Spinal cord (tissue), 9 donors: ENCODE measurements at regions not wholly inside any gene's neighbourhood (a gene's known extent, or its start where the extent isn't known, plus 50 kb on each side); places are given as distances from the start of the nearest gene placed in this dataset.

Experiments
- DNase-seq, 6 donors: peaks; one replicate each; pipeline versions ENCODE4 v3.0.0 to v3.0.0-alpha.2; 2013 to 2015; ENCODE audit warnings: low spot score in 6 of 6, low read depth in 4 of 6
- H3K27ac ChIP-seq: one replicate; pipeline ENCODE4 v1.5.1; 2013; ENCODE audit warnings: low read depth, low read length, control low read depth
- H3K27me3 ChIP-seq: one replicate; pipeline ENCODE4 v1.6.1; 2013; ENCODE audit warnings: low read length; ENCODE audit not compliant: control insufficient read depth, insufficient read depth
- H3K36me3 ChIP-seq: one replicate; pipeline ENCODE4 v1.6.1; 2013; ENCODE audit warnings: low read length; ENCODE audit not compliant: control insufficient read depth, insufficient read depth
- H3K4me1 ChIP-seq: one replicate; pipeline ENCODE4 v1.6.1; 2013; ENCODE audit warnings: low read length; ENCODE audit not compliant: control insufficient read depth, insufficient read depth
- H3K4me3 ChIP-seq: one replicate; pipeline ENCODE4 v1.5.1; 2013; ENCODE audit warnings: low read depth, low read length, control low read depth
- H3K9me3 ChIP-seq: one replicate; pipeline ENCODE4 v1.6.1; 2013; ENCODE audit warnings: low read length; ENCODE audit not compliant: control insufficient read depth, insufficient read depth
- whole genome bisulfite sequencing: methylation state at CpG from one replicate; pipeline ENCODE4 v1.1.5; 2013; ENCODE audit warnings: missing lambda C conversion rate; ENCODE audit not compliant: insufficient coverage; 5-methylcytosine and 5-hydroxymethylcytosine counted together
- donor health status: healthy.

DNA sequence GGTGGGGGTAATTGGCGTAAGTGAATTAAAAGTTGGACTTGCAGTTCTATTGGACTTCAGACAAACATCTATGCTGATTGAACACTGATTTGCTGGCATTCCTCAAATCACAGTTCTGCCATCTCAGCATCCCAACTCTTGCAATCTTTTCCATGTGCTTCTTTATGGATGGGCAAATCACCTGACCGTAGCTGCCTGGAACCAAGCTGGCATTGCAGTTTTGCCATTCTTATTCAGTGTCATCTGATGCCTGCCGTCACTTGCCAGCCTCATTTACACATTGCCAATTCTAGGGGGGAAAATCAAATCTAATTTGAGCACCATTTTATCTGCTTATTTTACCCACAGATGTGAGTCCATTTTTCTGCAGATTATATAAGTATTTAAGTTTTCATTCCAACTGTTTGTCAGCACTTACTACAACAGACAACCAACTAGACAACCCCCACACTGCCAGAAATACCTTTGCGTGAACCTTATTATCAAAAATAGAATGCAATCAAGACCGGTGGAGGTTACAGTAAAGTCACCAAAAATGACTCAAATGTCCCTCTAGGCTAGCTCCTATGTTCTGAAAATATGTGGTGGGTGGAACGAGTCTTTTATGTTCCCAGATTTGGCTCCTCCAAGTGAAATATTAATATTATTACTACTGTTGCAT lies 172.3 kb upstream of the CTBP2 start:
- 78% methylated on average over 3 of the region's 6 CpGs for WGBS
- Histone ChIP-seq H3K36me3 (no peaks in the 10 kb centered on the region), H3K9me3 (no peaks in the 10 kb centered on the region), H3K27me3 (no peaks in the 10 kb centered on the region), H3K27ac (no peak overlapping the region), H3K4me1 (no peaks in the 10 kb centered on the region), H3K4me3 (no peak overlapping the region)
- DNase-seq: peak in 1 of 6 donors; percentile 31

DNA sequence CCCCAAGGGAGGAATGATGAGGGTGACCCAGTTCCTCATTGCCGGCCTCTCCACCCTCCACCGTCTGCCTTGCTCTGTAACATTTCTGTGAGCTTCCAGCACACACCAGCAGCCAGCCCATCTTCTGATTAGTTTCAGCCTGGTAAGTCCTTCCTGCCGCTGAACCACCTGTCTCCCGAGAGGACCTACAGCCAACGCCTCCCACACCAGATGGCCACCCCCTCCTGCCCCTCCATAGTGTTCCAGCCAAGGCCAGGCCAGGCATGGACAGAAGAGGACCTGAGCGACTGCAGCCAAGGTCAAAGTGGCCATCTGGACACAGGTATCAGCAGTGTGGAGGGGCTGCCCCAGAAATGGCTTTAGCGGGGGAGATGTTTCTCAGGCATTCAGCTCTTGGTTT lies 170.7 kb upstream of the CTBP2 start:
- Histone ChIP-seq H3K4me3 (no peak overlapping the region), H3K27ac (no peak overlapping the region), H3K4me1 (no peaks in the 10 kb centered on the region), H3K27me3 (no peaks in the 10 kb centered on the region), H3K9me3 (no peaks in the 10 kb centered on the region), H3K36me3 (no peaks in the 10 kb centered on the region)
- 96% methylated on average over 7 of the region's 7 CpGs for WGBS
- DNase-seq: no peak

GRCh38 chr10:125329056-125329455 lies 168.7 kb upstream of the CTBP2 start:
- no peak for DNase-seq
- no peak overlapping the region for H3K27ac ChIP-seq
- no peak overlapping the region for H3K4me3 ChIP-seq
- H3K9me3 ChIP-seq: no peaks in the 10 kb centered on the region
- H3K36me3 ChIP-seq: no peaks in the 10 kb centered on the region
- no peaks in the 10 kb centered on the region for H3K4me1 ChIP-seq
- WGBS: 86% methylated on average over 6 of the region's 6 CpGs
- no peaks in the 10 kb centered on the region for H3K27me3 ChIP-seq

DNA sequence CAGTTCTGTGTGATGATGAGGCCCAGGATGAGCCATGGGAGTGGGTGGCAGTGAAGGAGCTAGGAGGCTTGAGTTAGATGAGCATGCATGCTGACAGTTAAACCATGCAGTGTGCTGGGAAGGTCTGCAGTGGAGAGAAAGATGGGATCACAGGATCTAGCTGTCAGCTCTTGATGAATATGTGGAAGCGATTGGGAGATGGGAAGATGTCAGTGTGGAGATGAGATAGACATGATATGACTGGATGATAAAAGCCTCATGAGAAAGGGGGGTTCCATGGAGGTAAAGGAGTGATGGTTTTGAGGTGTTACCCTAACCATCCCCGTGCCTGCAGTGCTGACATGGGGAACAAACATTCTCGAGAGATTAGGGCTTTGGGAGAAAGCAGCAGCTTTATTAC lies 165.0 kb upstream of the CTBP2 start:
- H3K4me1 ChIP-seq: no peaks in the 10 kb centered on the region
- WGBS: 56% methylated on average over 2 of the region's 3 CpGs
- no peak for DNase-seq
- H3K9me3 ChIP-seq: no peaks in the 10 kb centered on the region
- H3K4me3 ChIP-seq: no peak overlapping the region
- no peaks in the 10 kb centered on the region for H3K36me3 ChIP-seq
- H3K27ac ChIP-seq: no peak overlapping the region
- H3K27me3 ChIP-seq: no peaks in the 10 kb centered on the region

DNA sequence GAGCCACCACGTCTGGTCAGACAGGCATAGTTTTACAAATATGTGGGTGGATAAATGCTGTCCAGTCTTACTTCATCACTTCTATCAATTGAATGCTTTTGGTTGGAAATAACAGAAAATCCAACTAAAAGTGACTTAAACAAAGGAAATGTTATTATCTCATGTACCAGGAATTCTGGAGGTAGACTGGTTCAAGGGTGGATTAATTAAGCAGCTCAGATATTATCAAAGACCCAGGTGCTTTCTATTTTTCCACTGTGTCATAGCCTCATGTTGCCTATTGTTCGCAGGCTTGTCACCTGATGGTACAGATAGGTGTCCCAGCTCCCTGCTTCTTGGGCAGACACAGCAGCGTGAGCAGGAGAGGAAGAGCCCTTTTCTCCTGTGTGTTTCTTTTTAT lies 156.1 kb upstream of the CTBP2 start:
- Histone ChIP-seq H3K9me3 (peaks cover 1% of the 10 kb centered on the region), H3K36me3 (no peaks in the 10 kb centered on the region), H3K27ac (no peak overlapping the region), H3K4me1 (no peaks in the 10 kb centered on the region), H3K4me3 (no peak overlapping the region), H3K27me3 (no peaks in the 10 kb centered on the region)
- WGBS: 83% methylated on average over 2 of the region's 3 CpGs
- DNase-seq: no peak

DNA sequence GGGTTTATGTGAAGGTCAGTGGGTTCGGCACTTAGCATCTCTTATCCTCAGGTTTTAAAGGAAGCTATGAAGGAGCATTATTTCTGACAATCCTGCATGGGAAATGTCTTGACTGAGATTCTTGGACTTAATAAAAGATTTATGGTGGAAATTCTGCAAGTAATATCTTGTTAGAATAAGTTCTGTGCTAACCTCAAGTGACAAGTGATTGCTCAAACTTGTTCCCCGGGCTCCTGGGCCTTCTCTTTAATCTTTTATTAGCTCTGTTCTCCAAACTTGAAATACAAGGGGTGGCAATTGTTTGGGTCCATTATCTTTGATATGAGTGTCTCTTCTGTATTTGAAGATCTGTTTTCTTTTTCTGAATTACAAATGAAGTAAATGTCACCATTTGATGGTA lies 140.6 kb upstream of the CTBP2 start:
- Histone ChIP-seq H3K36me3 (no peaks in the 10 kb centered on the region), H3K4me1 (no peaks in the 10 kb centered on the region), H3K27me3 (peaks cover 2% of the 10 kb centered on the region), H3K4me3 (no peak overlapping the region), H3K9me3 (no peaks in the 10 kb centered on the region), H3K27ac (no peak overlapping the region)
- WGBS: no CpG with 5 or more reads among the region's 2 CpGs
- peak in 1 of 6 donors; percentile 5 for DNase-seq

DNA sequence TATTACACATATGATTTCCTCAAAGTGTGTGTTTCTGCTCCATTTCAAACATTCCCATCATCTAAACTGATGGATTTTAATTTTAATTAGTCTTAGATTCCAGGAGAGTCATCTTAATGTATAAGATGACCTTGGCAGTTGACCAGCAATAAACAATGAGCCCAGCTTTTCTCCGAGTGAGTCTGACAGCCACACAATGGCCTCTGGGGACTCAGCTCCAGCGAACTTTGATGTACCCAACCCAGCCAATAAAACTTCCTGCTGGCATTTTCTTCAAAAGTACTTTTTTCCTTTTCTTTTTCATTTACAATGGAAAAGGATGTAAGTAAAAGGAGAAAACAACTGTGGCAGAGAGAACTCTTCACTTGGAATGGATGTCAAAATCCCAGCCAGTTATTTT lies 139.1 kb upstream of the CTBP2 start:
- no peak overlapping the region for H3K4me3 ChIP-seq
- H3K27ac ChIP-seq: no peak overlapping the region
- H3K27me3 ChIP-seq: peaks cover 2% of the 10 kb centered on the region
- H3K4me1 ChIP-seq: no peaks in the 10 kb centered on the region
- 33% methylated on average over 1 of the region's 2 CpGs for WGBS
- H3K9me3 ChIP-seq: no peaks in the 10 kb centered on the region
- peak in 1 of 6 donors; percentile 32 for DNase-seq
- no peaks in the 10 kb centered on the region for H3K36me3 ChIP-seq

DNA sequence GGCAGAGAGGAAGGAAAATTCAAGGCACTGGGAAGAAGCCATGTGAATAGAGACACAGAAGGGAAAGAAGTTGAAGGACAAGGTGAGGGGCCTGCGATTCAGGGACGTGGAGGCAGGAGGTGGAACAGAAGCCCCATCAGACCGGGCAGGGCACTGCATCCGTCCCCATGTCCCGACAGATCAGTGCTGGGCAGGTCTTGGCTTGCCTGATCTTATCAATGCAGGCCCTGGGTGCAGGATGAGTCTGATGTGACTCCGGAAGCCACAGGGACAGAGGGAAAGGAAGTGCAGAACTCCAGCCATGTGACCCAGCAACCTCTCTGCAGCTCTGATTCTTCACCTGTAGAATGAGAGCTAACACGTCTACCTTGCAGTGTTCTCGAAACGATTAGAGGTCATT lies 136.2 kb upstream of the CTBP2 start:
- Histone ChIP-seq H3K9me3 (no peaks in the 10 kb centered on the region), H3K27ac (no peak overlapping the region), H3K36me3 (no peaks in the 10 kb centered on the region), H3K4me3 (no peak overlapping the region), H3K4me1 (no peaks in the 10 kb centered on the region), H3K27me3 (peaks cover 2% of the 10 kb centered on the region)
- 84% methylated on average over 6 of the region's 9 CpGs for WGBS
- DNase-seq: no peak

DNA sequence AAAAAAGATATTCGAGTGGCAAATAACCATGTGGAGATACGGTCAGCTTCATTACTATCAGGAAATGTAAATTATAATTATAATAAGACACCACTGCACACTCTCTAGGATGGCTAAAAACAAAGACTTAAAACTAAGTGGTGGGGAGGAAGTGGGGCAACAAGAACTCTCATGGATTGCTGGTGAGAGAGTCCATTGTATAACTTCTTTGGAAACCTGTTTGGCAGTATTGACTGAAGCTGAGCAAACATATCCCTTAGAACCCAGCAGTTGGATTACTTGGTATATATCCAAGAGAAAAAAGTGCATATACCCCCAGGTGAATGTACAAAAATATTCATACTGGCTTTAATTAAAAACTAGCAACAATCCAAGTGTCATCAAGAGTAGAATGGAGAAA lies 133.7 kb upstream of the CTBP2 start:
- DNase-seq: no peak
- H3K4me1 ChIP-seq: no peaks in the 10 kb centered on the region
- H3K36me3 ChIP-seq: no peaks in the 10 kb centered on the region
- H3K4me3 ChIP-seq: no peak overlapping the region
- no peaks in the 10 kb centered on the region for H3K27me3 ChIP-seq
- WGBS: no CpG with 5 or more reads among the region's 2 CpGs
- H3K9me3 ChIP-seq: no peaks in the 10 kb centered on the region
- no peak overlapping the region for H3K27ac ChIP-seq

- Histone ChIP-seq H3K27ac (no peak overlapping the region), H3K36me3 (no peaks in the 10 kb centered on the region), H3K9me3 (no peaks in the 10 kb centered on the region), H3K4me1 (no peaks in the 10 kb centered on the region), H3K4me3 (no peak overlapping the region), H3K27me3 (no peaks in the 10 kb centered on the region)
- 80% methylated on average over 4 of the region's 9 CpGs for WGBS
- DNase-seq: peak in 2 of 6 donors; percentile 63 to 80
These were observed 131.5 kb upstream of the CTBP2 start for GRCh38 chr10:125291836-125292235.
